SKM-1 (cell line): ENCODE measurements at regions not wholly inside any gene's neighbourhood (a gene's known extent, or its start where the extent isn't known, plus 50 kb on each side); places are given as distances from the start of the nearest gene placed in this dataset.
A peak's percentile ranks its signal among the peaks of the same experiment; 100 is the strongest.

Experiments used
- DNase-seq: peaks from one replicate; lab custom pipeline; 2025; ENCODE audit not compliant: unreplicated experiment; lab: John Stamatoyannopoulos, UW

- no peak for DNase-seq
Observed at GRCh38 chr17:5693821-5694220, 109.5 kb upstream of the NLRP1 start.

DNA sequence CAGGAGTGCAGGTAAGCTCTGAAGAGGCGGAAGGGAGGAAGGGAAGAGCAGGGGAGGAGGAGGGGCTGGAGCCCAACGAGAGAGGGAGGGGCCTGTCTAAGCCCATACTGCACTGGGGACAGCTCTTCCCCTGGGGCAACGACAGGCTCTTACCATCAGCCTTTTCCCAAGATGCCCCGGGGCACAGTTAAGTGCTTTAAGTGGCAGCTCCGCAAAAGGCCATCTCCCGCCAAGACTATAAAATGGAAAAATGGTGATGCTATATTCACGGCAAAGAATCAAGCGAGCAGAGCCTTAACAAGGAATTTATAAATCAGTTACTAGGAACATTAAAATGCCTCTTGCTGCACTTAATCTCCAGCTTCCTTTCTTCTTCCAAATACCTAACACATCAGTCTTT, 110.2 kb upstream of the NLRP1 start:
- no peak for DNase-seq

- no peak for DNase-seq
Observed at GRCh38 chr17:5695480-5695879, 111.2 kb upstream of the NLRP1 start.

- no peak for DNase-seq
Observed at GRCh38 chr17:5698959-5699358, 114.7 kb upstream of the NLRP1 start.

GRCh38 chr17:5699814-5700213, 115.5 kb upstream of the NLRP1 start:
- DNase-seq, result no peak

GRCh38 chr17:5700745-5701144, 116.4 kb upstream of the NLRP1 start:
- DNase-seq, result no peak

GRCh38 chr17:5701381-5701780, 117.1 kb upstream of the NLRP1 start:
- no peak for DNase-seq

GRCh38 chr17:5702951-5703510, 118.7 kb upstream of the NLRP1 start:
- no peak for DNase-seq

DNA sequence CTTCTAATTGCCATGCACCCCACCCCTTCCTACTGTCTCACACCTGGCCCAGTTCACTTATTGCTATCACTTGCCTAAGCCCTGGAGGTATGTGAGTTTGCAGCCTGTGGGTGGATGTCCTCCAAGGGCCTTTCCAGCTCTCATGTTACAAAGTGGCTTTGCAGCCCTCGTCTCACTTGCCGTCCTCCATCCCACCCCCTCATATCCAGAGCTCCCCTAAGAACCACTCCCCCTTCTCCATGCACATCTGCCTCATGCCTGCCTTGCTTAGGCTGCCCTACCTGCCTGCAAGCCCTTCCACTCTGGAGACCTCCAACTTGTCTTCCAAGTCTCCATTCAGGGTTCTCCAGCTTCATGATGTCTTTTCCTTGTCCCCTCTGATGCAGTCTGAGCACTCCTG, 119.4 kb upstream of the NLRP1 start:
- DNase-seq, result no peak

DNA sequence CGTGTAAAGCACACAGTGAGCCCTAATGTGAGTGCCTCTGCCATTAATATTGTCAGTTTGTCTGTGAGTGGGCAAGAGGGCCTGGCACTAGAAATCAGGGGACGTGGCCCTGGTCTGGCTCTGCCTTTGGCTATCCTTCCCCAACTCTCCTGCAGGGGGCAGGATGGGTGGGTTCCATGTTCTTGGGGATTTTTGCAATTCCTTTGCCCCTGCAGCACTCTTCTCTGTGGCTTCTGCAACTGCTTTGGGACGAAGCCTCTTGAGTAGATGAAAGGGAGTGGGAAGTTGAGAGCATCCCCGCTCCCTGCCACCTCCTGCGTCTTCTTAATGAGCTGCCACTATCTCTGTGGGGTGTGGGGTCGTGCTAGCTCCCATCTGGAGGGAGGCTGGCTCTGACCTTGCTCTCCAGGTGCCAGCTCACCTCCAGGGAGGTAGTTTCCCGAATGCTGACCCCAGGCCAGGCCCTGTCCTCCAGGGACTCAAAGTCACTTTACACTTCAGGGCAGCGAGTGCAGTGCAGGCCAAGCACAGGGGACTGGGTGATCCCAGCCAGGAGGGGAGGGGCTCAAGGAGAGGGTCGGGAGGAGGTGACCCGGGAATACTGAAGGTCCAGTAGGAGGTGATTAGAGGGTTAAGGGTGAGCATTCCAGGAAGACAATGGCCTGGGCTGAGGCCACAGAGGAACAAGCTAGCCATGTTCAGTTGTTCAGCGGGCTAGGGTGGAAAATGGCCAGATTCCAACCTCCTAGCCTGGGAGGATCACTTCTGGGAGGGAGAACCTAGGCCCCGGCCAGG, 121.0 kb upstream of the NLRP1 start:
- DNase-seq, result no peak

- no peak for DNase-seq
Observed at GRCh38 chr17:5705876-5706576, 121.7 kb upstream of the NLRP1 start.

DNA sequence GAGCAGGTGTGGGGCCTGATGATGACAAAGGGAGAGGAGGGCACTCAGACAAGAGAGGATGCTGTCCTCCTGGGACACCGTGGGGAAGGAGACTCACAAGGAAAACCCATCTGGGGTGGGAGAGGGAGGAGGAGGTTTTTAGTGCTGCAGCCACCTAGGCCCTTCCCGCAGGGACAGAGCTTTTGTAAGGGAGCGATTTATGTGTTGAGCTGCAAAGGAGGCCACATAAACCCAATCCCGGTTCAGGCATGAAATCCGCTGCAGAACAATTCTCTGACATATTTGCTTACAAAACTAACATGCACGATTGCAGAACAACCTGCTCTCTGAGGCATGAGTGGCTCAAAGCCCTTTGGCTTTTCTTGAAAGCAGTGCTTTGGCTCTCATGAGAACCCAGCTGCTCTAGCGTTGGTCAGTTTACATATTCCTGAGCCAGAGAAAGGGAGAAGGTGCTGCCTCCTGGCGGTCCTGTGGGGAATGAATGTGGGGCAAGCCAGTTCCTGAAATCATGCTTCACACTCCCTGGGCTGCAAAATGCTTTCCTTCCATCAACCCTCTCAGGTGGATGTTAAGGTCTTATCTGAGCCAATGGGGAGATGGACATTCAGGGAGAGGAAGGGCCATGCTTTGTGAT, 122.4 kb upstream of the NLRP1 start:
- DNase-seq, result peak; percentile 9

- no peak for DNase-seq
Observed at GRCh38 chr17:5707482-5707881, 123.2 kb upstream of the NLRP1 start.

DNA sequence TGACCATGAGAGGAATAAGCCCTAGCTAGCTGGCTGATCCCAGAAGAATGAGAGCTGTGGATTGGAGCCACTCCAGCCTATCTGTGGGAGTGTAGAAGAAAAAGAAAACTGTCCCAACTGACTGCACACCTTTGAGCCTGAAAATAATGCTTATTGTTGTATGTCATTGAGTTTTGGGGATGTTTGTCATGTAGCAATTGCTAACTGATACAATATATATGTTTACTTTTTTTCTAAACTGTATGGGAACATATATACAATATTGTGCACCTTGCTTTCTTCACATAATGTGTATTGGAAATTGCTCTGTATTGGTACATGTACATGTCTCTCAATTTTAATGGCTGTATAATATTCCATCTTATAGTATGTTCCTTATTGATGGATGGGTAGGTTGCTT, 124.0 kb upstream of the NLRP1 start:
- DNase-seq, result no peak

DNA sequence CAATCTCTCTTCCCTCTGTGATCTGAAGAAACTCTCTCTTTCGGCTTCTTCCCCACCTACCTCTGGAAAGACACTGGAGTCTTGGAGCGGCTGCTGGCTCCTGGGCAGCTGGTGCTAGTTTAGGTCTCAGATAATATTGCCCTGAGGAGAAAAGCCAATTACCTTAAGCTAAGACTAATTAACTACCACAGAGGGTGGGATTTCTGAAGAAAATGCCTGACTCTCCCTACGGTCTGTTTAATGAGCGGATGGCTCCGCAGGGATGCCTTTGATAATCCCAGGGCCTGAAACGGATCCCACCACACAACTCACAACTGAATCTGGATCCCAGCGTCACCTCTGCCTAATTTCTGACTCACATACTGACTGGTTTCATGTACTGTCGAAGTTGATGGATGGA, 127.0 kb upstream of the NLRP1 start:
- no peak for DNase-seq

- no peak for DNase-seq
Observed at GRCh38 chr17:5714993-5715392, 130.7 kb upstream of the NLRP1 start.

DNA sequence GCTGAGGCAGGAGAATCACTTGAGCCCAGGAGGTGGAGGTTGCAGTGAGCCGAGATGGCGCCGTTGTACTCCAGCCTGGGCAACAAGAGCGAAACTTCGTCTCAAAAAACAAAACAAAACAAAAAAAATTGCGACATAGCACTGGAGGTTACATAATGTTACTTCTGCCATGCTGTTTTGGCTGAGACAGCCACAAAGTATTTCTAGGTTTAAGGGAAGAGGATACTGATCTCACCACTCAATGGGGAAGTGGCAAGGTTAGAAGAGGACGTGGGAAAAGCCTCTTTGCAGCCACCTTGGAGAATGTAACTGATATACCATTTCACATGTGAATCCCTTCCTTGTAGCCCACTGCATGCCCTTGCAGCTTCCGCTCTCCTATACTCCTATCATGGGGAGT, 131.2 kb upstream of the NLRP1 start:
- DNase-seq, result peak; percentile 0

GRCh38 chr17:5718726-5719125, 134.4 kb upstream of the NLRP1 start:
- DNase-seq, result no peak

DNA sequence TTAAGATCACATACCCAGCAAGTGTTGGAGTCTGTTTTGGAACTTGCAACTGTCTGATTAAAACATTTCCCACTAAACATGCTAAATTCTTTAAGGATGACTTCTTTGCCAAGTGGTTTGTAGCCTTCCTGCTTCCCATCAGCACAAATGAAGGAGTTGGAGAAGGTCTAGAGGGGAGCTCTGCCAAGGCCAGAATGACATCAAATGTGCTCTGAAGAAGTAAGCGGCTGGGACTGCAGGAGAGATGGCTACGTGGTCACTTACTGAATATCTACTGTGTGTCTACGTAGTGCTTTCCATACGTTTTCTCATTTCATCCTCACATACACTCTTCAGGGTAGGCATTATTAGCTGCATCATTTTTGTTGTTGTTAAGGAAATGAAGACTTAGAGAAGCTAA, 135.7 kb upstream of the NLRP1 start:
- no peak for DNase-seq

DNA sequence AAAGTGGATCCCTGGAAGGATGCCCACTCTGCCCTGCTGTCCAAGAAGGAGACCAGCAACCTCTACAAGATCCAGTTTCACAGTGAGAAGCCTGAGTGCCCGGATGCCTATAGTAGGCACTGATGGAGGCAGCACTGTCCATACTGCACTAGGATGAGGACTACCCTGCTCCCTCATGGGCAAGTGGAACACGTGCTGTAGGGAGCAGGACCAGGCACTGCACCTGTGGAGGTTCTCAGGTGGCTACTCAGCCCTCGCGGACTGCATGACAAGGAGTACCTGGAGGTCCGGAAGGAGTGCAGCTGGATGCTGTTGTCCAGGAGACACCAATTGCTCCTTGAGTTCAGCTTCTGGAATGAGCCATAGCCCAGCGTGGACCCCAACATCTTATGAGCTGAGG, 146.1 kb upstream of the NLRP1 start:
- DNase-seq, result no peak

- no peak for DNase-seq
Observed at GRCh38 chr17:5740937-5741336, 156.6 kb upstream of the NLRP1 start.

DNA sequence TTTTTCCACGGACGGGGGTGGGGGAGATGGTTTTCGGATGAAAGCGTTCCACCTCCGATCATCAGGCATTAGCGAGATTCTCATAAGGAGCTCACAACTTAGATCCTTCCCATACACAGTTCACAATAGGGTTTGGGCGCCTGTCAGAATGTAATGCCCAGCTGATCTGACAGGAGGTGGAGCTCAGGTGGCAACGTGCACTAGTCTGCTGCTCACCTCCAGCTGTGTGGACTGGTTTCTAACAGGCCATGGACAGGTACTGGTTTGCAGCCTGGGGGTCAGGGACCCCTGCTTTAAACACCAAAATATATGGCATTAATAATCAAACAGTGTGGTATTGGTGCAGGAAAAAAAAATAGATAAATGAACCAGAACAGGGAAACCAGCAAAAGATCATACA, 157.5 kb upstream of the NLRP1 start:
- no peak for DNase-seq
